ENCODE measurements at regions not wholly inside any gene's neighbourhood (a gene's known extent, or its start where the extent isn't known, plus 50 kb on each side); places are given as distances from the start of the nearest gene placed in this dataset.

GRCh38 chr12:124431971-124432370 lies 135.4 kb downstream of the NCOR2 start:
- no peaks in the 10 kb centered on the region for H3K9me3 Mint-ChIP-seq
- DNase-seq (ENCODE audit: low read depth, low spot score) = no peak
- no peak overlapping the region for H3K27ac Mint-ChIP-seq (ENCODE audit: unreplicated experiment)
- peak overlapping the region; percentile 6 for H3K4me3 Mint-ChIP-seq
- TF ChIP-seq, protein P1, sequence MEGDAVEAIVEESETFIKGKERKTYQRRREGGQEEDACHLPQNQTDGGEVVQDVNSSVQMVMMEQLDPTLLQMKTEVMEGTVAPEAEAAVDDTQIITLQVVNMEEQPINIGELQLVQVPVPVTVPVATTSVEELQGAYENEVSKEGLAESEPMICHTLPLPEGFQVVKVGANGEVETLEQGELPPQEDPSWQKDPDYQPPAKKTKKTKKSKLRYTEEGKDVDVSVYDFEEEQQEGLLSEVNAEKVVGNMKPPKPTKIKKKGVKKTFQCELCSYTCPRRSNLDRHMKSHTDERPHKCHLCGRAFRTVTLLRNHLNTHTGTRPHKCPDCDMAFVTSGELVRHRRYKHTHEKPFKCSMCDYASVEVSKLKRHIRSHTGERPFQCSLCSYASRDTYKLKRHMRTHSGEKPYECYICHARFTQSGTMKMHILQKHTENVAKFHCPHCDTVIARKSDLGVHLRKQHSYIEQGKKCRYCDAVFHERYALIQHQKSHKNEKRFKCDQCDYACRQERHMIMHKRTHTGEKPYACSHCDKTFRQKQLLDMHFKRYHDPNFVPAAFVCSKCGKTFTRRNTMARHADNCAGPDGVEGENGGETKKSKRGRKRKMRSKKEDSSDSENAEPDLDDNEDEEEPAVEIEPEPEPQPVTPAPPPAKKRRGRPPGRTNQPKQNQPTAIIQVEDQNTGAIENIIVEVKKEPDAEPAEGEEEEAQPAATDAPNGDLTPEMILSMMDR (conservative IDR thresholded peaks at IDR 0.05) = no peak
- peaks cover 36% of the 10 kb centered on the region for H3K4me1 Mint-ChIP-seq
- peaks cover 13% of the 10 kb centered on the region for H3K36me3 Mint-ChIP-seq (ENCODE audit: low read depth)
- H3K27me3 Mint-ChIP-seq (ENCODE audit: low read depth) = peaks cover 8% of the 10 kb centered on the region

DNA sequence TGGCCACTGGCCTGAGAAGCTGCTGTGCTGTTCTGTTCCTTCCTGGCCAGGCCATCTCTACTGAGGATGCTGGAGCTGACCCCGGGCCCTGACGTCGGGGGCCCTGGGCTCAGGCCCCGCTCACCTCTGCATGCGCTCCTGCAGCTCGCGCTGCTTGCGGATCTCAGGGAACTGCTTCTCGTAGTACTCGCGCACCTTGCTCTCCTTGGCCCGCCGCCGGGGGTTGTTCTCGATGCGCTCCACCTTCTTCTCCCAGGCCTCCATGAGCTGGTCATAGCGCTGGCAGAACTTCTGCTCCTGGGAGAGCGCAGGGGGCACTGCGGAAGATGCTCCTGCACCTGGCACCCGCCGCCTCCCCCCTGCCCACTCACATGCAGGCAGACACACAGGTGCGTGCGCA lies 135.6 kb downstream of the RFLNA start:
- peaks cover 50% of the 10 kb centered on the region for H3K4me1 Mint-ChIP-seq
- peaks cover 8% of the 10 kb centered on the region for H3K27me3 Mint-ChIP-seq (ENCODE audit: low read depth)
- H3K36me3 Mint-ChIP-seq (ENCODE audit: low read depth) = peaks cover 13% of the 10 kb centered on the region
- no peak overlapping the region for H3K27ac Mint-ChIP-seq (ENCODE audit: unreplicated experiment)
- DNase-seq (ENCODE audit: low read depth, low spot score) = no peak
- no peak overlapping the region for H3K4me3 Mint-ChIP-seq
- TF ChIP-seq, protein P1 (conservative IDR thresholded peaks at IDR 0.05) = no peak
- H3K9me3 Mint-ChIP-seq = no peaks in the 10 kb centered on the region

GRCh38 chr12:124429535-124429934 lies 134.6 kb downstream of the RFLNA start:
- Mint-ChIP-seq H3K9me3 (no peaks in the 10 kb centered on the region), H3K27ac (ENCODE audit: unreplicated experiment) (no peak overlapping the region), H3K36me3 (ENCODE audit: low read depth) (peaks cover 13% of the 10 kb centered on the region), H3K4me1 (peaks cover 42% of the 10 kb centered on the region), H3K4me3 (no peak overlapping the region), H3K27me3 (ENCODE audit: low read depth) (peaks cover 4% of the 10 kb centered on the region)
- TF ChIP-seq, protein P1 (conservative IDR thresholded peaks at IDR 0.05) = no peak
- DNase-seq (ENCODE audit: low read depth, low spot score) = no peak

GRCh38 chr12:124428792-124429281 lies 133.9 kb downstream of the RFLNA start:
- peaks cover 4% of the 10 kb centered on the region for H3K27me3 Mint-ChIP-seq (ENCODE audit: low read depth)
- H3K4me1 Mint-ChIP-seq = peaks cover 38% of the 10 kb centered on the region
- DNase-seq (ENCODE audit: low read depth, low spot score) = no peak
- no peaks in the 10 kb centered on the region for H3K9me3 Mint-ChIP-seq
- H3K36me3 Mint-ChIP-seq (ENCODE audit: low read depth) = peaks cover 13% of the 10 kb centered on the region
- no peak overlapping the region for H3K4me3 Mint-ChIP-seq
- TF ChIP-seq, protein P1 (conservative IDR thresholded peaks at IDR 0.05) = no peak
- H3K27ac Mint-ChIP-seq (ENCODE audit: unreplicated experiment) = peak overlapping the region; percentile 29

DNA sequence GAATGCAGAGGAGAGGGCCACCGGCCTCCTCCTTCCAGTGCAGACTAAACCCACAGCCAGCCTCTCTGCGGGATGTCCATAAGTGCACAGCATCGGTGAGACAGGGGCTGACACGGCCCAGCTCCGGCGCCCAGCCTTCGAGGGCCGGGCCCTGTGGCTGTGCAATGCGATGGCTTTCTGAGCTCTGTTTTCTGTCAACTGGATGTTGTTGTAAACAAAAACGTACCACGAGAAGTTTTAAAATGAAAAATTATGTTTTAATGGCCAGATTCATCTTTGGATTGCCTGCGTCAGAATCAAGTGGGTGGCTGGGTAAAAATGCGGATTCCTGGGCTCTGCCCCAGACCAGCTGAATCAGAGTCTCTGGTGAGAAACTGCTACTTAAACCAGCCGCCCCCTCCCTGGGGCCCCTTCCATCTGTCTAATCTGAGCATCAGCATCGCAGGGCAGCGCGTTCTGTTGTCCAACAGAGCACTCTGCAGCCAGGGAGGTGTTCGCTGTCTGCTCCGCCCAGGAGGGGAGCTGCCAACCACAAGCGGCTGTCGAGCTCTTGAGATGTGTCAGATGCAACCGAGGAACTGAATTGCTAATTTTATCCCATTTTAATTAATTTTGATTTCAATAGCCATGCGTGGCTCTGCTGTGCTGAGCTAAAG lies 133.4 kb downstream of the RFLNA start:
- Mint-ChIP-seq H3K36me3 (ENCODE audit: low read depth) (peaks cover 13% of the 10 kb centered on the region), H3K27me3 (ENCODE audit: low read depth) (peaks cover 4% of the 10 kb centered on the region), H3K4me1 (peaks cover 38% of the 10 kb centered on the region), H3K27ac (ENCODE audit: unreplicated experiment) (peak overlapping the region; percentile 67), H3K4me3 (peak overlapping the region; percentile 44), H3K9me3 (no peaks in the 10 kb centered on the region)
- TF ChIP-seq, protein P1 (conservative IDR thresholded peaks at IDR 0.05) = no peak
- no peak for DNase-seq (ENCODE audit: low read depth, low spot score)

Measured in neural crest cell (in vitro differentiated cells).